ENCODE measurements at regions not wholly inside any gene's neighbourhood (a gene's known extent, or its start where the extent isn't known, plus 50 kb on each side); places are given as distances from the start of the nearest gene placed in this dataset.
"Not testable (repeated sequence)": the region's sequence is repeated elsewhere in the genome, so short reads cannot be mapped to it uniquely, and the experiment has no call there.

DNA sequence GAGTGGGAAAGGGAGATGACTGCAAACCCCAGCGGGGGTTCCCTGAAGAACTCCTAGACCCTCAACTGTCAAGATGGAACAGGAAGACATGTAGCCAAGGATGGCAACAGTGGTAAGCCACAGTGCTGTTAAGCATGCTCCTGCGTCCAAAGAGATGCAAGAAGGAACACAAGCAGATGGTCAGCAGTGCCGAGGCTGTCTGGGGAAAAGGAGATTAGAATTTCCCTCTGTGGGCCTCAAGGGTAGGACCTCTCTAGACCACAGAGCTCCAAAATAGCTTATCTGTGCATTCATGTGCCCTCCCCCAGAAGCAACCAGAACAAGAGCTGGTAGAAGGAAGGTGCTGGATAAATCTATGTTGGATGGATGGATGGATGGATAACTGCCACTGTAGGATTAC is 82.0 kb upstream of the CPEB2 start:
- no peaks in the 10 kb centered on the region for H3K36me3 ChIP-seq
- H3K27me3 ChIP-seq (replicated peaks; ENCODE audit: insufficient read depth), result no peaks in the 10 kb centered on the region
- no peaks in the 10 kb centered on the region for H3K9me3 ChIP-seq
- no peak overlapping the region for H3K27ac ChIP-seq
- no peak overlapping the region for H3K4me3 ChIP-seq
- DNase-seq (ENCODE audit: low spot score), result no peak
- ATAC-seq (ENCODE audit: insufficient number of reproducible peaks, low FRiP score, low read depth), result no peak
- no peak for TF ChIP-seq CTCF (IDR thresholded peaks at IDR 0.05)
- H3K4me1 ChIP-seq (ENCODE audit: control insufficient read depth in 1 of 2, low read depth in 2 of 2), result no peaks in the 10 kb centered on the region

DNA sequence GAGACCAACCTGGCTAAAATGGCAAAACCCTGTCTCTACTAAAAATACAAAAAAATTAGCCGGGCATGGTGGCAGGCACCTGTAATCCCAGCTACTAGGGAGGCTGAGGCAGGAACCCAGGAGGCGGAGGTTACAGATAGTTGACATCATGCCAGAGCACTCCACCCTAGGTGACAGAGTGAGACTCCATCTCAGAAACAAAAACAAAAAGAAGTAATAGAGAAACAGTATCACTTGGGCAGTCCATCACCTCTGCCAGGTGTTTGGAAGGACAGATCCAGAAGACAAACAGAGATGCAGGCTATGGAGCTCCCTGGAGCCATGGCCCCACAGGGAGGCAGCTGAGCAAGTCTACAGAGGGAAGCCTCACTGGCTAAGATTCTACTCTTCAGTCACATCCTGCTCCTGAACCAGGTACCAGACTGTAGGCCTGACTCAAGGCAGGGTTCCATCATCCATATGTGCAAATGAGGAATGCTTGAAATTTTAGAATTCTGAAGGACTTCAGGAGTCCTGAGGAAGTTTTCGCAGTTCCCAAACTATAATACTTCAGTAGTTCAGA is 81.4 kb upstream of the CPEB2 start:
- DNase-seq (ENCODE audit: low spot score) (no peak), ATAC-seq (ENCODE audit: insufficient number of reproducible peaks, low FRiP score, low read depth) (peak; percentile 59)
- Histone ChIP-seq H3K4me3 (no peak overlapping the region), H3K9me3 (no peaks in the 10 kb centered on the region), H3K27me3 (replicated peaks; ENCODE audit: insufficient read depth) (no peaks in the 10 kb centered on the region), H3K27ac (no peak overlapping the region), H3K36me3 (no peaks in the 10 kb centered on the region), H3K4me1 (ENCODE audit: control insufficient read depth in 1 of 2, low read depth in 2 of 2) (no peaks in the 10 kb centered on the region)
- TF ChIP-seq CTCF (IDR thresholded peaks at IDR 0.05), result no peak

- H3K4me3 ChIP-seq; H3K4me1 ChIP-seq (ENCODE audit: control insufficient read depth in 1 of 2, low read depth in 2 of 2); DNase-seq (ENCODE audit: low spot score); H3K9me3 ChIP-seq; ATAC-seq (ENCODE audit: insufficient number of reproducible peaks, low FRiP score, low read depth); H3K27me3 ChIP-seq (replicated peaks; ENCODE audit: insufficient read depth); H3K27ac ChIP-seq; H3K36me3 ChIP-seq: not testable (repeated sequence)
These were observed 80.5 kb upstream of the CPEB2 start for GRCh38 chr4:14921781-14922180.

DNA sequence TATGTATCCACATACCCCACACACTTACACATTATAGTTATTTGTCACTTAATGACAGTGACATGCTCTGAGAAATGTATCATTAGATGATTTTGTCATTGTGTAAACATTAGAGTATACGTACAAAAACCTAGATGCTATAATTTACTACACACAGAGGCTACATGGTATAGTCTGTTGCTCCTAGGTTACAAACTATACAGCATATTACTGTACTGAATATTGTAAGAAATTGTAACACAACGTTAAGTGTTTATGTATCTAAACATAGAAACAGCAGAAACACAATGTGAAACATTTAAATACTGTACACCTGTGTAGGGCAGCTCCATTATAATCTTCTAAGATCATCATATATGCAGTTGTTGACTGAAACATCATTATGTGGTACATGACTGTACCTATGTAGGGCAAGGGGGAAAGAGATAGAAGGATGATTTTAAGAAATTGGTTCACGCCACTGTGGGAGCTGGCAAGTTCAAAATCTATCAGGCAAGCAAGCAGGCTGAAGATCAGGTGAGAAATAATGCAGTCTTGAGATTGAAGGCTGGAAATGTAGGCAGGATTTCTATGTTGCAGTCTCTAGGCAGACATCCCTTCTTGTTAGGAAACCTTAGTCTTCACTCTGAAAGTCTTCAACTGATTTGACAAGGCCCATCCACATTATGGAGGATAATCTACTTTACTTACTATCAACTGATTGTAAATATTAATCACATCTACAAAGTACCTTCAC is 78.0 kb upstream of the CPEB2 start:
- no peak for ATAC-seq (ENCODE audit: insufficient number of reproducible peaks, low FRiP score, low read depth)

GRCh38 chr4:14924812-14925344 is 77.4 kb upstream of the CPEB2 start:
- ATAC-seq (ENCODE audit: insufficient number of reproducible peaks, low FRiP score, low read depth) (no peak), DNase-seq (ENCODE audit: low spot score) (no peak)
- H3K27me3 ChIP-seq (replicated peaks; ENCODE audit: insufficient read depth), result no peaks in the 10 kb centered on the region
- H3K27ac ChIP-seq, result no peak overlapping the region
- no peaks in the 10 kb centered on the region for H3K9me3 ChIP-seq
- no peaks in the 10 kb centered on the region for H3K4me1 ChIP-seq (ENCODE audit: control insufficient read depth in 1 of 2, low read depth in 2 of 2)
- TF ChIP-seq CTCF (IDR thresholded peaks at IDR 0.05), result no peak
- no peaks in the 10 kb centered on the region for H3K36me3 ChIP-seq
- no peak overlapping the region for H3K4me3 ChIP-seq

More for the DNA sequence above, 78.0 kb upstream of the CPEB2 start:
- Histone ChIP-seq H3K9me3 (no peaks in the 10 kb centered on the region), H3K4me3 (no peak overlapping the region), H3K36me3 (no peaks in the 10 kb centered on the region), H3K4me1 (ENCODE audit: control insufficient read depth in 1 of 2, low read depth in 2 of 2) (no peaks in the 10 kb centered on the region), H3K27me3 (replicated peaks; ENCODE audit: insufficient read depth) (no peaks in the 10 kb centered on the region), H3K27ac (no peak overlapping the region)
- DNase-seq (ENCODE audit: low spot score), result no peak
- TF ChIP-seq CTCF (IDR thresholded peaks at IDR 0.05), result no peak

Measured in thoracic aorta (tissue), 2 donors.